CD4-positive, alpha-beta T cell treated with Interleukin-1 beta for 1 hour (primary cell): ENCODE measurements at regions not wholly inside any gene's neighbourhood (a gene's known extent, or its start where the extent isn't known, plus 50 kb on each side); places are given as distances from the start of the nearest gene placed in this dataset.

Source experiments
- DNase-seq, 2 donors: peaks; one replicate each; pipeline ENCODE4 v3.0.0-alpha.2; 2020 to 2022

GRCh38 chr3:42345811-42346210 lies 64.6 kb downstream of the LYZL4 start:
- DNase-seq, result peak in 1 of 2 donors; percentile 1

- no peak for DNase-seq
These were observed 69.9 kb downstream of the LYZL4 start for GRCh38 chr3:42340466-42340865.

GRCh38 chr3:42339321-42339720 lies 71.1 kb downstream of the LYZL4 start:
- no peak for DNase-seq

GRCh38 chr3:42336103-42336502 lies 70.1 kb upstream of the CCK start:
- no peak for DNase-seq

- no peak for DNase-seq
These were observed 51.2 kb upstream of the CCK start for GRCh38 chr3:42317137-42317536.
